G401.6 (cell line): ENCODE measurements at regions not wholly inside any gene's neighbourhood (a gene's known extent, or its start where the extent isn't known, plus 50 kb on each side); places are given as distances from the start of the nearest gene placed in this dataset.
"Not testable (repeated sequence)": the region's sequence is repeated elsewhere in the genome, so short reads cannot be mapped to it uniquely, and the experiment has no call there.

Experiments
- FAIRE-seq: peaks from 2 replicates; lab custom pipeline; 2012; peaks lifted over from hg19 to GRCh38; lab: Jason Lieb, UNC

- FAIRE-seq, result no peak
These were observed 224.8 kb downstream of the RPAP3 start for GRCh38 chr12:47481041-47481440.

- no peak for FAIRE-seq
These were observed 227.4 kb downstream of the RPAP3 start for GRCh38 chr12:47478426-47478825.

GRCh38 chr12:47473091-47473490 is 232.7 kb downstream of the RPAP3 start:
- FAIRE-seq, result no peak

- FAIRE-seq, result not testable (repeated sequence)
These were observed 235.5 kb downstream of the RPAP3 start for GRCh38 chr12:47470349-47470748.

- not testable (repeated sequence) for FAIRE-seq
These were observed 241.9 kb downstream of the RPAP3 start for GRCh38 chr12:47463918-47464317.

GRCh38 chr12:47458279-47458678 is 247.6 kb downstream of the RPAP3 start:
- FAIRE-seq, result no peak

- FAIRE-seq, result no peak
These were observed 256.0 kb downstream of the RPAP3 start for GRCh38 chr12:47449797-47450196.

GRCh38 chr12:47442310-47442709 is 263.5 kb downstream of the RPAP3 start:
- no peak for FAIRE-seq

GRCh38 chr12:47441490-47441889 is 264.3 kb downstream of the RPAP3 start:
- FAIRE-seq, result no peak

- no peak for FAIRE-seq
These were observed 267.7 kb downstream of the RPAP3 start for GRCh38 chr12:47438175-47438574.

GRCh38 chr12:47437570-47437969 is 268.3 kb downstream of the RPAP3 start:
- FAIRE-seq, result no peak

- no peak for FAIRE-seq
These were observed 272.0 kb downstream of the RPAP3 start for GRCh38 chr12:47433876-47434275.

- FAIRE-seq, result not testable (repeated sequence)
These were observed 279.0 kb downstream of the RPAP3 start for GRCh38 chr12:47426678-47427309.

- no peak for FAIRE-seq
These were observed 283.2 kb downstream of the RPAP3 start for GRCh38 chr12:47422611-47423010.

GRCh38 chr12:47419497-47419896 is 286.3 kb downstream of the RPAP3 start:
- no peak for FAIRE-seq

GRCh38 chr12:47417955-47418354 is 287.9 kb downstream of the RPAP3 start:
- no peak for FAIRE-seq

- FAIRE-seq, result no peak
These were observed 288.7 kb downstream of the RPAP3 start for GRCh38 chr12:47417121-47417520.

GRCh38 chr12:47415054-47415453 is 290.8 kb downstream of the RPAP3 start:
- no peak for FAIRE-seq

- FAIRE-seq, result no peak
These were observed 291.3 kb downstream of the RPAP3 start for GRCh38 chr12:47414511-47414910.

- no peak for FAIRE-seq
These were observed 292.0 kb downstream of the RPAP3 start for GRCh38 chr12:47413806-47414205.

- FAIRE-seq, result no peak
These were observed 293.1 kb downstream of the RPAP3 start for GRCh38 chr12:47412601-47413236.

- no peak for FAIRE-seq
These were observed 293.9 kb downstream of the RPAP3 start for GRCh38 chr12:47411966-47412365.

- FAIRE-seq, result no peak
These were observed 295.0 kb downstream of the RPAP3 start for GRCh38 chr12:47410862-47411261.

- no peak for FAIRE-seq
These were observed 295.4 kb downstream of the RPAP3 start for GRCh38 chr12:47410383-47410782.
